ENCODE measurements at regions not wholly inside any gene's neighbourhood (a gene's known extent, or its start where the extent isn't known, plus 50 kb on each side); places are given as distances from the start of the nearest gene placed in this dataset.

DNA sequence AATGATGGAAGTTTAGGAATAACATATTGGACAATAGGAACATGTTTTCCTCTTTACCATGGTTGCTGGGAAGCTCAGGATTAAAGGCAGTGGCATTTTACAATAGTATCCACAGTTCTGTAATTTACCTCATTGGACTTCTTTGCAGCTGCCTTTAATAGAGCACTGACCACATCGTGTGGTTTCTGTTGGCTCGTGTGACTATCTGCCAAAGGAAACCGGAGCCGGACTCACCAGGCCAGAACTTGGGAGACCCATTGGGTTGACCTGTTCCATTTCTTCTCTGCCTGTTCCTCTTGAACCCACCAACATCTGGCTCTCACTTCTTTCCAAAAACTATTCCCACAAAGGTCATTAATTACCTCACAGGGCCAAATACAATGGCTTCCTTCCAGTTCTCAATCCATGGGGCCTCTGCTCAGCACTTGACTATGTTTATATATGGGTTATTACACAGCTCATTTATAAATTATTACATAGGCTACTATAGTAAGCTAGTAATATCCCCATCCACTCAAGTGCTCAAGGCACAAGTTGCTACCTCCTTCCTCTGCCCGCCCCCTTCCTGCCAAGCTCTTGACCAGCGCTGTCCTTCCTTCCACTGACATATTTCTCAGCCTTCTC is 121.5 kb upstream of the VASH1 start (continued):
- TF ChIP-seq, protein P1, sequence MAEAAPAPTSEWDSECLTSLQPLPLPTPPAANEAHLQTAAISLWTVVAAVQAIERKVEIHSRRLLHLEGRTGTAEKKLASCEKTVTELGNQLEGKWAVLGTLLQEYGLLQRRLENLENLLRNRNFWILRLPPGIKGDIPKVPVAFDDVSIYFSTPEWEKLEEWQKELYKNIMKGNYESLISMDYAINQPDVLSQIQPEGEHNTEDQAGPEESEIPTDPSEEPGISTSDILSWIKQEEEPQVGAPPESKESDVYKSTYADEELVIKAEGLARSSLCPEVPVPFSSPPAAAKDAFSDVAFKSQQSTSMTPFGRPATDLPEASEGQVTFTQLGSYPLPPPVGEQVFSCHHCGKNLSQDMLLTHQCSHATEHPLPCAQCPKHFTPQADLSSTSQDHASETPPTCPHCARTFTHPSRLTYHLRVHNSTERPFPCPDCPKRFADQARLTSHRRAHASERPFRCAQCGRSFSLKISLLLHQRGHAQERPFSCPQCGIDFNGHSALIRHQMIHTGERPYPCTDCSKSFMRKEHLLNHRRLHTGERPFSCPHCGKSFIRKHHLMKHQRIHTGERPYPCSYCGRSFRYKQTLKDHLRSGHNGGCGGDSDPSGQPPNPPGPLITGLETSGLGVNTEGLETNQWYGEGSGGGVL (tag by site-specific recombination; IDR thresholded peaks at IDR 0.05), result 0 out of 2 replicates have a peak, but pooled peaks have one; percentile 18
- TF ChIP-seq ZBTB7A (tag by site-specific recombination; IDR thresholded peaks at IDR 0.05; ENCODE audit: low read depth) (no peak), ZNF350 (tag by site-specific recombination; IDR thresholded peaks at IDR 0.05) (no peak), ZNF473 (tag by site-specific recombination; IDR thresholded peaks at IDR 0.05) (no peak), ZNF26 (tag by site-specific recombination; IDR thresholded peaks at IDR 0.05) (no peak), ZNF404 (tag by site-specific recombination; IDR thresholded peaks at IDR 0.05) (no peak), ZNF302 (tag by site-specific recombination; IDR thresholded peaks at IDR 0.05; ENCODE audit: low read depth) (no peak), ZNF138 (tag by site-specific recombination; IDR thresholded peaks at IDR 0.05; ENCODE audit: borderline replicate concordance) (no peak), ZNF610 (tag by site-specific recombination; IDR thresholded peaks at IDR 0.05; ENCODE audit: borderline replicate concordance) (no peak), ZNF324 (tag by site-specific recombination; IDR thresholded peaks at IDR 0.05) (no peak), ZNF658 (tag by site-specific recombination; IDR thresholded peaks at IDR 0.05) (no peak), SCRT2 (tag by site-specific recombination; IDR thresholded peaks at IDR 0.05) (0 out of 2 replicates have a peak, but pooled peaks have one; percentile 39), ZNF433 (tag by site-specific recombination; IDR thresholded peaks at IDR 0.05; ENCODE audit: low read depth) (no peak), HOXC10 (CRISPR knock-in tag; IDR thresholded peaks at IDR 0.05) (no peak), KLF1 (tag by site-specific recombination; IDR thresholded peaks at IDR 0.05) (no peak), SALL2 (tag by site-specific recombination; IDR thresholded peaks at IDR 0.05; ENCODE audit: borderline replicate concordance) (no peak), ZSCAN23 (tag by site-specific recombination; IDR thresholded peaks at IDR 0.05) (no peak)
- TF ChIP-seq, protein P2, sequence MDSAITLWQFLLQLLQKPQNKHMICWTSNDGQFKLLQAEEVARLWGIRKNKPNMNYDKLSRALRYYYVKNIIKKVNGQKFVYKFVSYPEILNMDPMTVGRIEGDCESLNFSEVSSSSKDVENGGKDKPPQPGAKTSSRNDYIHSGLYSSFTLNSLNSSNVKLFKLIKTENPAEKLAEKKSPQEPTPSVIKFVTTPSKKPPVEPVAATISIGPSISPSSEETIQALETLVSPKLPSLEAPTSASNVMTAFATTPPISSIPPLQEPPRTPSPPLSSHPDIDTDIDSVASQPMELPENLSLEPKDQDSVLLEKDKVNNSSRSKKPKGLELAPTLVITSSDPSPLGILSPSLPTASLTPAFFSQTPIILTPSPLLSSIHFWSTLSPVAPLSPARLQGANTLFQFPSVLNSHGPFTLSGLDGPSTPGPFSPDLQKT (IDR thresholded peaks at IDR 0.05; ENCODE audit: borderline replicate concordance, low read depth, low read length), result no peak

DNA sequence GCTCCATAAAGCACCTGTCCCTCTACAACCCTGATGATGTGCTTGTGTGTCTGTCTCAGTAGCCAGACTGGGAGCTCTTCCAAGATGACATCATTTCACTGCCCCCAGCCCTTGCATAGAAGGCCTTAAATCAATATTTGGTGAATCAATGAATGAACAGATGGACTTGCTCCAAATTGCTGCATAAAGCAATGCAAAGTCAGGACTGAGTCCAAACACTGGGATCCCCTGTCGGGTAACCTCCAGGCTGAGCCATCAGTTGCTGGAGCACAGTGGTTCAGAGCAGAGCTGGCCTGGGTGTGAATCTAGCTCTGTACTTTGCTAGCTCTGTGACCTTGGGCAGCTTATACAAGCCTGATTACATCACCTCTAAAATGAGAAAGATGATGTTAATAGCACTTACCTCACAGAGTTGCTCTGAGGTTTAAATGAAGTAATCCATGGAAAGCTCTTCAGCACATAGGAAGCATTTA is 120.3 kb upstream of the VASH1 start:
- Histone ChIP-seq H3K9me3 (ENCODE audit: control insufficient read depth, insufficient read depth, low read depth, low read length) (no peaks in the 10 kb centered on the region), H3K36me3 (ENCODE audit: control insufficient read depth in 2 of 2, insufficient read depth in 1 of 2, low read length in 2 of 2) (no peaks in the 10 kb centered on the region), H3K4me1 (ENCODE audit: control insufficient read depth, insufficient read depth, low read length) (peaks cover 2% of the 10 kb centered on the region; the same call in 1 of the 2 replicates), H3K4me3 (ENCODE audit: low read depth, low read length) (no peak overlapping the region), H3K27ac (ENCODE audit: extremely low read depth, low read depth, low read length) (no peak overlapping the region)
- ChIA-PET POLR2A (interaction anchor here (0.6 kb wide), 1 partner anchor 594 kb away, joined by 8 read pairs; no protein-coding TSS in a partner anchor), CTCF (interaction anchor here (0.9 to 1.6 kb wide), 4 partner anchors 8 to 932 kb away, joined by 3 to 5 read pairs (median 4); no protein-coding TSS in a partner anchor)
- peak; percentile 95 for TF ChIP-seq ZNF629 (tag by site-specific recombination; IDR thresholded peaks at IDR 0.05)
- no peak for TF ChIP-seq ZNF585B (tag by site-specific recombination; IDR thresholded peaks at IDR 0.05)
- TF ChIP-seq, protein P3, sequence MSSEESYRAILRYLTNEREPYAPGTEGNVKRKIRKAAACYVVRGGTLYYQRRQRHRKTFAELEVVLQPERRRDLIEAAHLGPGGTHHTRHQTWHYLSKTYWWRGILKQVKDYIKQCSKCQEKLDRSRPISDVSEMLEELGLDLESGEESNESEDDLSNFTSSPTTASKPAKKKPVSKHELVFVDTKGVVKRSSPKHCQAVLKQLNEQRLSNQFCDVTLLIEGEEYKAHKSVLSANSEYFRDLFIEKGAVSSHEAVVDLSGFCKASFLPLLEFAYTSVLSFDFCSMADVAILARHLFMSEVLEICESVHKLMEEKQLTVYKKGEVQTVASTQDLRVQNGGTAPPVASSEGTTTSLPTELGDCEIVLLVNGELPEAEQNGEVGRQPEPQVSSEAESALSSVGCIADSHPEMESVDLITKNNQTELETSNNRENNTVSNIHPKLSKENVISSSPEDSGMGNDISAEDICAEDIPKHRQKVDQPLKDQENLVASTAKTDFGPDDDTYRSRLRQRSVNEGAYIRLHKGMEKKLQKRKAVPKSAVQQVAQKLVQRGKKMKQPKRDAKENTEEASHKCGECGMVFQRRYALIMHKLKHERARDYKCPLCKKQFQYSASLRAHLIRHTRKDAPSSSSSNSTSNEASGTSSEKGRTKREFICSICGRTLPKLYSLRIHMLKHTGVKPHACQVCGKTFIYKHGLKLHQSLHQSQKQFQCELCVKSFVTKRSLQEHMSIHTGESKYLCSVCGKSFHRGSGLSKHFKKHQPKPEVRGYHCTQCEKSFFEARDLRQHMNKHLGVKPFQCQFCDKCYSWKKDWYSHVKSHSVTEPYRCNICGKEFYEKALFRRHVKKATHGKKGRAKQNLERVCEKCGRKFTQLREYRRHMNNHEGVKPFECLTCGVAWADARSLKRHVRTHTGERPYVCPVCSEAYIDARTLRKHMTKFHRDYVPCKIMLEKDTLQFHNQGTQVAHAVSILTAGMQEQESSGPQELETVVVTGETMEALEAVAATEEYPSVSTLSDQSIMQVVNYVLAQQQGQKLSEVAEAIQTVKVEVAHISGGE (tag by site-specific recombination; conservative IDR thresholded peaks at IDR 0.05; ENCODE audit: low read depth), result no peak
- TF ChIP-seq ZNF2 (tag by site-specific recombination; IDR thresholded peaks at IDR 0.05), result no peak
- TF ChIP-seq, protein P4, sequence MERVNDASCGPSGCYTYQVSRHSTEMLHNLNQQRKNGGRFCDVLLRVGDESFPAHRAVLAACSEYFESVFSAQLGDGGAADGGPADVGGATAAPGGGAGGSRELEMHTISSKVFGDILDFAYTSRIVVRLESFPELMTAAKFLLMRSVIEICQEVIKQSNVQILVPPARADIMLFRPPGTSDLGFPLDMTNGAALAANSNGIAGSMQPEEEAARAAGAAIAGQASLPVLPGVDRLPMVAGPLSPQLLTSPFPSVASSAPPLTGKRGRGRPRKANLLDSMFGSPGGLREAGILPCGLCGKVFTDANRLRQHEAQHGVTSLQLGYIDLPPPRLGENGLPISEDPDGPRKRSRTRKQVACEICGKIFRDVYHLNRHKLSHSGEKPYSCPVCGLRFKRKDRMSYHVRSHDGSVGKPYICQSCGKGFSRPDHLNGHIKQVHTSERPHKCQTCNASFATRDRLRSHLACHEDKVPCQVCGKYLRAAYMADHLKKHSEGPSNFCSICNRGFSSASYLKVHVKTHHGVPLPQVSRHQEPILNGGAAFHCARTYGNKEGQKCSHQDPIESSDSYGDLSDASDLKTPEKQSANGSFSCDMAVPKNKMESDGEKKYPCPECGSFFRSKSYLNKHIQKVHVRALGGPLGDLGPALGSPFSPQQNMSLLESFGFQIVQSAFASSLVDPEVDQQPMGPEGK (tag by site-specific recombination; IDR thresholded peaks at IDR 0.05), result peak; percentile 73
- TF ChIP-seq OSR2 (tag by site-specific recombination; IDR thresholded peaks at IDR 0.05), result peak; percentile 62
- TF ChIP-seq HIC1 (tag by site-specific recombination; IDR thresholded peaks at IDR 0.05), result peak; percentile 76
